ENCODE measurements at regions not wholly inside any gene's neighbourhood (a gene's known extent, or its start where the extent isn't known, plus 50 kb on each side); places are given as distances from the start of the nearest gene placed in this dataset.
"Not testable (repeated sequence)": the region's sequence is repeated elsewhere in the genome, so short reads cannot be mapped to it uniquely, and the experiment has no call there.

- peak; percentile 19 for DNase-seq
These were observed 263.6 kb downstream of the DUSP10 start for GRCh38 chr1:221478050-221478949.

GRCh38 chr1:221487781-221488524 lies 253.9 kb downstream of the DUSP10 start:
- no peak for DNase-seq

- DNase-seq, result no peak
These were observed 253.3 kb downstream of the DUSP10 start for GRCh38 chr1:221488550-221488949.

GRCh38 chr1:221494670-221495069 lies 247.2 kb downstream of the DUSP10 start:
- no peak for DNase-seq

- no peak for DNase-seq
These were observed 244.8 kb downstream of the DUSP10 start for GRCh38 chr1:221497046-221497445.

GRCh38 chr1:221503268-221503667 lies 238.6 kb downstream of the DUSP10 start:
- no peak for DNase-seq

- no peak for DNase-seq
These were observed 232.1 kb downstream of the DUSP10 start for GRCh38 chr1:221509575-221510355.

GRCh38 chr1:221510793-221511503 lies 230.9 kb downstream of the DUSP10 start:
- no peak for DNase-seq

GRCh38 chr1:221511797-221512196 lies 230.1 kb downstream of the DUSP10 start:
- DNase-seq, result no peak

- no peak for DNase-seq
These were observed 227.1 kb downstream of the DUSP10 start for GRCh38 chr1:221514806-221515205.

GRCh38 chr1:221515496-221515895 lies 226.4 kb downstream of the DUSP10 start:
- DNase-seq, result no peak

GRCh38 chr1:221517961-221518360 lies 223.9 kb downstream of the DUSP10 start:
- no peak for DNase-seq

- DNase-seq, result no peak
These were observed 221.6 kb downstream of the DUSP10 start for GRCh38 chr1:221520250-221520649.

GRCh38 chr1:221521686-221522085 lies 220.2 kb downstream of the DUSP10 start:
- DNase-seq, result no peak

- DNase-seq, result no peak
These were observed 219.4 kb downstream of the DUSP10 start for GRCh38 chr1:221522529-221522940.

- DNase-seq, result no peak
These were observed 216.1 kb downstream of the DUSP10 start for GRCh38 chr1:221525749-221526148.

- no peak for DNase-seq
These were observed 214.6 kb downstream of the DUSP10 start for GRCh38 chr1:221527302-221527701.

- DNase-seq, result no peak
These were observed 213.8 kb downstream of the DUSP10 start for GRCh38 chr1:221527886-221528624.

- not testable (repeated sequence) for DNase-seq
These were observed 211.7 kb downstream of the DUSP10 start for GRCh38 chr1:221530159-221530558.

GRCh38 chr1:221530791-221531190 lies 211.1 kb downstream of the DUSP10 start:
- DNase-seq, result no peak

- no peak for DNase-seq
These were observed 209.7 kb downstream of the DUSP10 start for GRCh38 chr1:221532071-221532773.

All from effector CD4-positive, alpha-beta T cell (primary cell).